ENCODE measurements at regions not wholly inside any gene's neighbourhood (a gene's known extent, or its start where the extent isn't known, plus 50 kb on each side); places are given as distances from the start of the nearest gene placed in this dataset.

DNA sequence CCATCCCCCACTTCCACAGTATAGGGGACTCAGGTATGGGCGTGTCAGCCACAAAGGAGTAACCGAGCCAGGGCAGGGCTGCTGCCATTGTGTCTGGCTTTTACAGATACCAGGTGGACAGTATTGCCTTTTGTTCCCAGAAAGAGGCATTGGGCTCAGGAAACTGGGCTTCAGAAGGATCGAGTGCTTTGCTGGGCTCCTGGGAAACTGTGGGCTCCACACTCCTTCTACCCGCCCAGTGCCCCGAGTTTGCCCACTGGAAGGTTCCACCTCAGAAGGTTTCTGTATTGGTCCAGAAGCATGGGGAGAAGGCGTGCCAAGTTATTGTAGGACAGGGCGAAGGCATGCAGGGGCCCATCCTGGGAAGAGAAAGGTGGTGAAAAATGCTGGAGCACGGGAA, 894.4 kb downstream of the TBC1D22A start:
- TF ChIP-seq GATA2 (IDR thresholded peaks at IDR 0.05; ENCODE audit: low read depth, low read length) (no peak), GATA3 (IDR thresholded peaks at IDR 0.05; ENCODE audit: low read depth, low read length) (no peak)
